T1000 (cell line): ENCODE measurements at regions not wholly inside any gene's neighbourhood (a gene's known extent, or its start where the extent isn't known, plus 50 kb on each side); places are given as distances from the start of the nearest gene placed in this dataset.
"Not testable (repeated sequence)": the region's sequence is repeated elsewhere in the genome, so short reads cannot be mapped to it uniquely, and the experiment has no call there.

Source experiments
- DNase-seq: peaks from one replicate; lab custom pipeline; 2025; ENCODE audit warnings: mixed read lengths; lab: John Stamatoyannopoulos, UW

DNA sequence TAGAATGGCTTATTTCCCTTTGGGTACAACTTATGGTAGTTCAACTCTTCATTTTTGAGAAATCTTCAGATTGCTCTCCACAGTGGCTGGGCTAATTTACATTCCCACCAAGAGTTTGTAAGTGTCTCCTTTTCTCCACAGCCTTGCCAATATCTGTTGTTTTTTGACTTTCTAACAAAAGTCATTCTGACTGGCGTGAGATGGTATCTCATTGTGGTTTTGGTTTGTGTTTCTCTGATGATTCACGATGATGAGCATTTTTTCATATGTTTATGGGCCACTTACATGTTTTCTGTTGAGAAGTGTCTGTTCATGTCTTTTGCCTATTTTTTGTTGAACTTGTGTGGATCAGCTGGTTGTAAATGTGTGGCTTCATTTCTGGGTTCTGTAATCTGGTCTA is 871.0 kb downstream of the EPHA4 start:
- DNase-seq: no peak

GRCh38 chr2:220703279-220703678 is 868.8 kb downstream of the EPHA4 start:
- no peak for DNase-seq

- no peak for DNase-seq
Observed at GRCh38 chr2:220704081-220704480, 868.0 kb downstream of the EPHA4 start.

DNA sequence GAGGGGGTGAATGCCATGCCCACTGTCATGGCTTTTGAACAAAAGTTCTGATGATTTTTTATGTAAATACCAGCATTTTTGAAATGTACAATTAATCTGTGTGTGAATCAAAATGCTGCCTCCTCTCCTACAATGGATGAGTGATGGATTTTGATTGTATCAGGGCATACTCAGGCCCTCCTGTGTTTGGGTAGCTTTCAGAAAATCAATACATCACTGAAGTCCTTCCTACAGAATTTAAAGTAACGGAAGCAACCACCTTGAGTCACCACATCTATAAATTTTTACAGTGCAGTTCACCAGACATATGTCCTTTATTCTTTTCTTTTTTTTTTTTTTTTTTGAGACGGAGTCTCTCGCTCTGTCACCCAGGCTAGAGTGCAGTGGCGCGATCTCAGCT is 867.3 kb downstream of the EPHA4 start:
- DNase-seq: no peak

DNA sequence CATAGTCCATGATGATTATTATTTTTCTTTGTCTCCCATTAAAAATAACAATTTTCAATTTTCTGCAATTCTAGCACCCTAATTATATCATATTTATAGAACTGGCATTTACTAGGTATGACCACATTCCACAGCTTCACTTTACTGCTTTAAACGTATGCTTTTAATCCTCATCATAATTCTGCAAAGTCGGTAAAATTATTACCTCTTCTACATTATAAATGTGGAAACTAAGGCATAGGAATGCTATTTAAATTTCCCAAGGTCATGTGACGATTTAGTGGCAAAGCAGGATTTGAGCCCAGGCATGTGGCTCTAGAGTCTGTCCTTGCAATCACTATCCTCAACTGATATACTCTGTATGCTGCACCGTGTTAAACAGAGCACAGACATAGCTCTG is 866.4 kb downstream of the EPHA4 start:
- no peak for DNase-seq

GRCh38 chr2:220707261-220707660 is 864.8 kb downstream of the EPHA4 start:
- no peak for DNase-seq

- DNase-seq: no peak
Observed at GRCh38 chr2:220708366-220708765, 863.7 kb downstream of the EPHA4 start.

DNA sequence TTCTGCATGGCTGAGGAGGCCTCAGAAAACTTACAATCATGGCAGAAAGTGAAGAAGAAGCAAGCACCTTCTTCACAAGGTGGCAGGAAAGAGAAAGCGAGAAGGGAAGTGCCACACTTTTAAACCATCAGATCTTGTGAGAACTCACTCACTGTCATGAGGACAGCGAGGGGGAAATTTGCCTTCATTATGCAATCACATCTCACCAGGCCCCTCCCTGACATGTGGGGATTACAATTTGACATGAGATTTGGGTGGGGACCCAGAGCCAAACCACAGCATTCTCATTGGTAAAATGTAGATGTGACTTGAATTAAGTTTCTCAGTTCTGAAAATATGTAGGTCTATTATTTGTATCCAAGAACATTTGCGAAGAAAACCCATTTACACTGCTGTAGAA is 854.8 kb downstream of the EPHA4 start:
- DNase-seq: no peak

DNA sequence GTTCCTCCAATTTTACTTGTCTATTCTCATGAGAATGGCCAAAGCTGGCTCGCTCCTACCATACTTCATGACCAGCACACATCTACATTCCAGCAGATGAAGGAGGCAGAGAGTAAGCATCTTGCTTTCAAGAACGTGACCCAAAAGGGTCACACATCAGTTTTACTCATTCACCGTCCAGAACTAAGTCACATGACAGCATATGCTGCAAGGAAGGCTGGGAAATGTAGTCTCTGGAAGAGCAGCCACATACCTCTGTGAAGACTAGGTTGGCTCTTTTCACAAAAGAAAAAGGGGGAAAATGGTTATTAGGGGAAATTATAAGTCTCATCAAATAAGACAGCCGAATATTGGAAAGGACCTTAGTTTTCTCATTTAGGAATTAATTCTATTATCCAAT is 835.3 kb downstream of the EPHA4 start:
- DNase-seq: no peak

DNA sequence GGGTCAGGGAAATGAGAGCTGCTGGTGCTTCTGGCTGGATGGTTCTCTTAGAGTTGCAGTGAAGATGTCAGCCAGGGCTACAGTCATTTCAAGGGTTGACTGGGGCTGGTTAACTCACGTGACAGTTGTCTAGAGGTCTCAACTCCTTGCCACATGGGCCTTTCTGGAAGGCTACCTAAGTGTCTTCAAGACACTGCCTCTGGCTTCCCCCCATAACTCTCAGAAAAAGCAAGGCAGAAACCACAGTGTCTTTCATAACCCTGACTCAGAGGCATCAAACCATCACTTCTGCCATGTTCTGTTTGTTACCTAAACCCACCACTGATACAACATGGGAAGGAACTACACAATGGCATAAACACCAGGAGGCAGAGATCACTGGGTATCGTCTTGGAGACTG is 828.9 kb downstream of the EPHA4 start:
- no peak for DNase-seq

- no peak for DNase-seq
Observed at GRCh38 chr2:220744861-220745260, 827.2 kb downstream of the EPHA4 start.

GRCh38 chr2:220745682-220746081 is 826.4 kb downstream of the EPHA4 start:
- DNase-seq: no peak

GRCh38 chr2:220747736-220748135 is 824.4 kb downstream of the EPHA4 start:
- DNase-seq: no peak

DNA sequence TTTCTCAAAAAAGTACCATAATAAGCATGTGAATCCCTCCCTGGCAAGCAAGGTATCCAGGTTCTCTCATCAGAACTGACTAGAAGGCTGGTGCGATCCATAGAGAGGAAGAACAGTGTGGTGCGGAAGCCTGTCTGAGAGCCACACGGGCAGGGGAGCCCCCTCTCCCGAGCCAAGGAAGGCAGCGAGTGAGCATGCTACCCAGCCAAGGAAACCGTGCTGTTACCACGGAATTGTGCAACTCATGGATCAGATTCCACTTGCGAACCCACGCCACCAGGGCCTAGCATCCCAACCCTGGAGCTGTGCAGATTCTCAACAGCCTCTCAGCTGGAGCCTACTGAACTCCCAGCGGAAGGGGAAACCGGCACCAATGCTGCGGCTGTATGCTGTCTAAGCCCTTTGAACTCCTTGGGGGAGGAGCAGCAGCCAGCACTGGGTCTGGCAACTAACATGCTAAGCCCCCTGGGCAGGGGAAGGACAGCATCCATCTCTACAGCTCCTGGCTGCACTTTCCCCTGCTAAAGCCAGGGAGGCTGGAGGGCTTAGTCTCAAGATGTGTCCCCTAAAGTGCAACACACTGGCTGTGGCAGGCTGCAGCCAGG is 823.1 kb downstream of the EPHA4 start:
- DNase-seq: no peak

DNA sequence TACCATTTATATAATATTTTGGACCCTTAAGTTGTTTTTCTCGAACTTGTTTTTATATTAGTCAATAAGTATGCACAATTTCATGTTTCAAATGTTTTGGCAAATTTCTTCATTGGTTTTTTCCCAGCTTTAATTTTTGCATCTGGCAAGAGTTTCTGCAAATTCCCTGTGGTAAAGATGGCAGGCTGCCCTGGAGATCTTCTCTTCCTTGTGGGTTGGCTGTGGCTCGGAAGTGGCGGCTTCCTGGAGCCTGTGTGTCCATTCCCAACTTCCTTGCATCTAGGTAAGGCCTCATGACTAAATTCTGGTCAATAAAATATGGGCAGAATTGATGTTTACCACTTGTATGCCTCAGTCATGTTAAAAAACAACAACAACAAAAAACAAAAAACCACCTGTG is 818.6 kb downstream of the EPHA4 start:
- no peak for DNase-seq

GRCh38 chr2:220756653-220757052 is 815.5 kb downstream of the EPHA4 start:
- no peak for DNase-seq

DNA sequence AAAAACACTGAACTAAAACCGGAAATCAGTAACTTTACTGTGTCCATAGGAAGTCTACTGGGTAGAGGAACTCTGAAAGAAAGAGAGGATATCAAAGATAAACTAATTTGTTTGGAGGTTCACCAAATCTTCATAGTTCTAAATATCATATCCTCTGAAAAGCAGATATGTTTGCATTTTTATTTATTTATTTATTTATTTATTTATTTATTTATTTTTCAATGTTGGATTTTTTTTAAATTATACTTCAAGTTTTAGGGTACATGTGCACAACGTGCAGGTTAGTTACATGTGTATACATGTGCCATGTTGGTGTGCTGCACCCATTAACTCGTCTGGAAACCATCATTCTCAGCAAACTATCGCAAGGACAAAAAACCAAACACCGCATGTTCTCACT is 813.7 kb downstream of the EPHA4 start:
- not testable (repeated sequence) for DNase-seq

GRCh38 chr2:220764171-220764570 is 807.9 kb downstream of the EPHA4 start:
- no peak for DNase-seq

- no peak for DNase-seq
Observed at GRCh38 chr2:220767591-220768255, 804.4 kb downstream of the EPHA4 start.

DNA sequence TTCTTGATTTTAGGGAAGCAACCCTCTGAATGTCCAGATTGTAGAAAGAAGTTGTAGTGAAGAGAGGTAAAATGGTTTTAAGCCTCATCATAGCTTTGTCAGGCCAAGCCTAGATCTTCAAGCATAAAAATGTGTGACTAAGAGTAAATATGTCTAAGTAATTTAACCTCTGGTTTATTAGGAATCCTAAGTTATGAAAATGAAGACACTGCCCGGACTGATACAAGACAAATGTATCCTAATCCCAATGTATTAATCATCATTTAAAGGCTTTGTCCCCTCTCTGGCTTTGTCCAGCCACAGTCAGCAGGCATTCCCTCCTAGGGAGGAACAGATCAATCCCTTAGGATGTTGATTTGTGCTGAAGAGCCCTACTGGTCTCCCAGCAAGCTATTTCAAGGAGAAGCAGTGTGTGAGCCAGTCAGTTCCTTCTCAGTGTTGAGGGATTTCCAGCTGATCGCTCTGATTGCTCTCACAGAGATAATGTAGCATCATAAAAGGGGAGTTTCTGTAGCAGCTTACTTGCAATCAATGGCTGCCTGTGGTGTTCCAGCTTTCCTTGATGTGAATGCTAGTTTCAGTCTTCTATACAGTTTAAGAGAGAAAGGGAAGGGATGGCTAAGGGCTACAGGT is 796.1 kb downstream of the EPHA4 start:
- no peak for DNase-seq

GRCh38 chr2:220779076-220779475 is 793.0 kb downstream of the EPHA4 start:
- DNase-seq: not testable (repeated sequence)

DNA sequence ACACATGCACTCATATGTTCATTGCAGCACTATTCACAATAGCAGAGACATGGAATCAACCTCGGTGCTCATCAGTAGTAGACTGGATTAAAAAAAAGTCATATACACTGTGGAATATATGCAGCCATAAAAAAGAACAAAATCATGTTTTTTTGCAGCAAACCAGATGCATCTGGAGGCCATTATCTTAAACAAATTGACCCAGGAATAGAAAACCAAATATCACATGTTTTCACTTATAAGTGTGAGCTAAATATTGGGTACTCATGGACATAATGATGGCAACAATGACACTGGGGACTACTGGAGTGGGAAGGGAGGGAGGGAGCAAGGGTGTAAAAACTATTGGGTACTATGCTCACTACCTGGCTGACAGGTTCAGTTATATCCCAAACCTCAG is 792.6 kb downstream of the EPHA4 start:
- no peak for DNase-seq

DNA sequence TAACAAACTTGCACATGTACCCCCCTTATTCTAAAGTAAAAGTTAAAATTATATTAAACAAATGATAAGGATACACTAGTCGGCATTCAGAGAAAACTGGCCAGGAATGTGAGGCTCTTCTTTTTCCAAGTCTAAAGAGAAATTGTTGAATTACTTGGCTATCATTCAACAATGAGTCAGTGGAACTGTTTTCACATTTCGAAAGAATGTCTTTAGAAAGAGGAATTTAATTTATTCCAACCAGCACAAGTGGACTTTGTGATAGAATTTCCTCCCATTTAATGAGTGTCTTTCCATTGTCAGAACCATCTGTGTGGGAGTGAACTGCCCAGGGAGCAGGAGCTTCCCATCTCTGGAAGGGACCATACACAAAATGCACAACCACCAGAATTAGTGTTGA is 792.2 kb downstream of the EPHA4 start:
- no peak for DNase-seq
